Activated CD4-positive, alpha-beta T cell treated with anti-CD3 and anti-CD28 coated beads, Interleukin-2, Interleukin-6, amounts not matched to agents 100 ng/mL and 50 ng/mL, durations not matched to agents 16 hours and 8 hours (primary cell): ENCODE measurements at regions not wholly inside any gene's neighbourhood (a gene's known extent, or its start where the extent isn't known, plus 50 kb on each side); places are given as distances from the start of the nearest gene placed in this dataset.

Experiments
- DNase-seq: peaks from one replicate; pipeline ENCODE4 v3.0.0-alpha.2; 2020

DNA sequence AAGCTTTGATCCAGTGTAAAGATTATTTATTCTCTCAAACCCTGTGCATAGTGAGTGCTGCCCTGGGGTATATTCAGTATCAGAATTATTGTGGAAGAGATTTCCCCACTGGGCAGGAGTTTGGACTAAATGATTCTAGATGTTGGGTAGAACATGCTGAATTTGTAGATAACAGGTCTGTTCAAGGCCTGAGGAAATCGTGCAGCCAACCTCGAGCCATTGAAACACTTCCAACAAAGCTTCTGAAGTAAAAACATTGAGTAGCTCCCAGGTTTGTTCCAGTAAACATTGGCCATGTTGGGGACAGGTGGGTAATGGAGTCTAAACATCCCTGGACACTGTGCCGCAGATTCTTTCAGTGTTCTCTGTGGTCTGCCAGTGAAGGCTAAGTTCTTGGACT is 87.5 kb downstream of the LLPH start:
- no peak for DNase-seq

DNA sequence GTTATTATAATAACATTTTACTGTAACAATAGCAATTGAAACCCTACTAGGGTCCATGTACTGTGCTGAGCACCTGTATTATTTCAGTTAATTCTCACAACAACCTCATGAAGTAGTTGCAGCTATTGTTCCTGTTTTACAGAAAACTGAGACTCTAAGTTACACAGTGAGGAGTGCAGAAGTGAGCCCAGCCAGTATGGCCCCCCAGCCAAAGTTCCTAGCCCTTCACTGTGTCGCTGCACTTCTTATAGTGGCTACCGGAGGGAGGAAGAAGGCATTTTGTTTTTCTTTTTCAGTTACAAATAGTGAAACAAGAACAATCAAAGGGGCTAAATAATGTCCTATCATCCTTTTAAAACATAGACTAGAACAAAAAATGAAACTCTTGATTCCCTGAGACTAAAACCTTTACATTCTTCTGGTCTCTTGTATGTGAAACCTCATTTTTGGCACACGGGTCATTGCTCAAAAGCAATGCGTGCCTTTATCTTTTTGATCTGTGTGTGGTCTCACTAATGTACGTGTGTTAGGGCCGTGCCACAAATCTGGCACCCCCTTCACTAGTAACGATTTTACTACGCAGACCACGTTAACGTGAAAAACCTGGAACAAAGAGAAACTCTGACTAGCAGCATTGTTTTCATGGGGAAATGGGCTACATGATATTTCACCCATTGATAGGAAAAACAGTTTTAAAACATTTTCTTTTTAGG is 88.7 kb downstream of the LLPH start:
- no peak for DNase-seq

DNA sequence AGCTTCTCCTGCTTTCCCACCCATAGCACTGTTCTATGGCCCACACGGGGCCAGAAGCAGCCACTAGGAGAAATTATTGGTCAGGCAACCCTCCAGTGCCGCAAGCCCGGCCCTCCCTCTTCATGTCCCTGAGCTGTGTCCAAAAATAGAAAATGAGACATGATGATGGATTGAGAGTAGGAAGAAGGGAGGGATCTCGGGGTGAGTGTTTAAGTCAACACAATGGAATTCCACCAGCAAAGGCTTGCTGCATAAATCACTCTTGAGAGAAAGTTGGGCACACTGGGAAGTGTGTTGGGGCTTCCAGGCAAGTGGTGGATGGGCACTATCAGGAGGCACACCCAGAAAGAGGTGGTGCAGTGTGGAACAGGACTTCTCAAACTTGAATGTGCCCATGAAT is 94.2 kb downstream of the LLPH start:
- DNase-seq: no peak

DNA sequence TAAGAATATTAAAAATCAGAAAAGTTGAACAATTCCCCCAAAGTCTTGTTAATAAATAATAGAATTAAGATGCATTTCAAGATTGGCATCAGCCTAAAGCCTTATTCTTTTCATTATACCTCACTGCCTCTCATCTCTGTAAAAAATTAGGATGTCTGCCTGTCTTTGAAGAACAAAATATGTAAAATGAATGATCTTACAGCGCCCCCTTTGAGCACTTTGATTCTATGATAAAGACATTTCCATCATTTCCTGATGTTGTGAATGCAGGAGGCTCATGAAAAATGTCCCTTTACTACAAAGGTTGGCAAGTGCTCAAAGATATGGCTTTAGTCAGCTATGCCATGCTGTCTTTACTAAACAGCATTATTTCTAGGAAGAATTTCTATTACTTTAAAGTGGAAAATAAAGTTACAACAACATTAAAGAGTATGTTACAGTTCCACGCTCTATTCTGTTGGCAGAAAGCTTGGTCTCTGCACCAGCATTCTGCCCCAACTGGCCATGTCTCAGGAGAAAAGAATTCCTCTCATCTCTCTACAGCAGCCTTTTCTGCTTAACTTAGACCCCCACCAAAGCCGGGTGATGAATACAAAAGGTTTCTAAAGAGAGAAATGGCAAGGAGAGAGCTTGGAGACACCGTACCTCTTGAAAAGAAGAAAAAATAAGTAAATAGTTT is 95.1 kb downstream of the LLPH start:
- DNase-seq: peak; percentile 1

DNA sequence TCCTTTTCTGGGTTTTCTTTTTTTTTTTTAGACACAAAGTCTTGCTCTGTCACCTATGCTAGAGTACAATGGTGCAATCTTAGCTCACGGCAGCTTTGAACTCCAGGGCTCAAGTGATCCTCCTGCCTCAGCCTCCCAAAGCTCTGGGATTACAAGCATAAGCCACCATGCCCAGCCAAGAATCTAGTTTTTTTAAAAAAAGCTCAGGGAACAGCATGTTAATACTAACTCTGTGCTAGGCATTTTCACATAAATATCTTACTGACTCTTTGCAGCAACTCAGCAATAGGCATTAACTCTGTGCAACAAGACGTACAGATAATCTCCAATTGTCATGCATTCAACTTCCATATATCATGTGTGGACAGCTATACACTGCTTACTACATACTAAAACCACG is 97.4 kb downstream of the LLPH start:
- DNase-seq: no peak

DNA sequence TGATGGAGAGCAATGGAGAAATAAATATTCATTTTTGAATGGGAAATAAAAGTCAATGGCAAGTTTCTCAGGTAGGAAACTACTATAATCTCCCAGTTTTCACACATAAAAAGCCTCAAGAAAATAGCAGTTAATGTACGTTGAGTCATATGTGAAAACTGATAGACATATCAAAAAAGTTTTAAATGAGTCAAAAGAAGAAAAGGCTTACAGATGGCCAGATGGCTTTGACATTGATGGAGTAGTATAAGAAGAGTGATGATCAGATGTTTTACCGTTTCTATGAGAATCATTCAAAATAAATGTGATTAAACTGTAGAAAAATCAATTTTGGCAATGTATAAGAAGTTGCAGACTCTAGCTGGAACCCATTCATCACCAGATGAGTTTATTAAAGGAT is 97.8 kb downstream of the LLPH start:
- DNase-seq: no peak

DNA sequence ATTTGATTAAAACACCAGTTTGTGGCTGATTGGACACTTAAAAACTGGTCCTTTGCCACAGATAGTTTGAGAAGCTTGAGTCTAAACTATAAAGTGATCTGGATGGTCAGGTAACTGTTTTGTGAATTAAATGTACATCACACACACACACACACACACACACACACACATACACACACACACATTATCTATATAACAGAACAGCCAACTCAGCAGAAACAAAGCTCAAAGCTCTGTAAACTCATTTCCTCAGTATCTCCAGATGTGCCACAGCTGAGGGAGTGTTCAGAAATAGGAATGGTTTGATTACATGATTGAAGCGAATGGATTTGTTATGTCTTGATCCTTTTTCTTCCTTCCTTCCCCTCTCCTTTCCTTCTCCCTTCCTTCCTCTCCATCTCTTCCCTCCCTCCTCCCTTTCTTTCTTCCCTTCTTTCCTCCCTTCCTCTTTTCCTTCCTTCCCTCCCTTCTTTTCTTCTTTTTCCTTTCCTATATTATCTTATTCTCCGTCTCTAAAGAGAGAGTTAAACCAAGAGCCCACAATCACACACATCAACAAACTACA is 100.3 kb downstream of the LLPH start:
- DNase-seq: no peak

DNA sequence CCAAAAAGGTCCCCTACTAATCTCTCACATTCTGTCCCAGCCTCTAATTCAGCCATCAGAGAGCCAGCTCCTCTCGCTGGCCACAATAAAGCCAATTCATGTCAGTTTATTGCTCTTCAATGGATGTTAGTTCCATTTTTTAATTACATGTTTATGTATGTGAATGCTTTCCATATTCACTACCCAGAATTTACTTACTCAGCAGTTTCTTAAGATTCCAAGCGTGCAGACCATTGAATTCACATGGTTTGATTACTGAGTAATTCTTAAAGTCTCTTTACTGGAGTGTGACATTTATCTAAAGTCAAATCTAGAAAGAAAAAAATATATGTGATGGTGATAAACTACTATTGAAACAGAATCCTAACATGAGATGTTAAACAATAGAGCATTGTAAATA is 102.2 kb downstream of the LLPH start:
- no peak for DNase-seq

DNA sequence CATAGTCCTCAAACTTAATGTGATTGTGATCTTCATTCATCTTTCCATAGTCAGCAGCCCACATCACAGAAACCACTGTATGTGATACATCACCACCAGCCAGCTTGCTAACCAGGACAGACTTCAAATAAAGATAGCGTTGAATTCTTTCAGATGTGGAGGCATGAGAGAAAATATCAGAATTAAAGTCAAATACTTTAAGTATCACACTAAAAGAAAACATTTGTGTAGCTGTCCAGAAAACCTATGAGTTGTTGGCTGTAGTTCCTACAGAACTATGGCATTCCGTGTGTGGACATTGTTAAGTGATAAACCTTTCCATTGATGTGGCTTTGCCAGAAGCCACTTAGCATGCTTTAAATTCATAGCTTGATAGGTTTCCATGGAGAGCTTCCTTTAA is 105.1 kb downstream of the LLPH start:
- no peak for DNase-seq

DNA sequence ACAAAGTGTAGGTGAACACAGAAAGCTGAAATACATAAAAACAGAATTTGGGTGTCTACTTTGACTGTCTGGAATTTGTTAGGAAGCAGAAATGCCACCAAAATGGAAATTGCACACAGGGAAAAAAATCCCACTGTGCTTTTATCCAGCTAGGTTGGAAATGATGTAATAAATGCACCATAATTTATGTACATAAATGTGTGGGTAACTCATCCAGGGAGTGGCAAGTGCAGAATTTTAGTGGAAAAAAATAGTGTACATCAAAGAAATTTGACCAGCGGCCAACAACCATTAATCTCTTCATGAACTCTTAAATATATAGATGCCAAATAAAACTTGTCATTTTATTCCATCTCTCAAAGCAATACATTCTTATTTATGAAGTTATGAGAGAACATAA is 105.6 kb downstream of the LLPH start:
- no peak for DNase-seq

DNA sequence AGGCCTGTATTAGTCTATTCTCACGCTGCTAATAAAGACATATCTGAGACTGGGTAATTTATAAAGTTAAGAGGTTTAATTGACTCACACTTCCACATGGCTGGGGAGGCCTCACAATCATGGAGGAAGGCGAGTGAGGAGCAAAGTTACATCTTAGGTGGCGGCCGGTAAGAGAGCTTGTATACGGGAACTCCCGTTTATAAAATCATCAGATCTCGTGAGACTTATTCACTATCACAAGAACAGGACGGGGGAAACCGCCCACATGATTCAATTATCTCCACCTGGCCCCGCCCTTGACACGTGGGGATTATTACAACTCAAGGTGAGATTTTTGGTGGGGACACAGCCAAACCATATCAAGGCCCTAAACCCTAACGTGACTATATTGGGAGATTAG is 110.1 kb downstream of the LLPH start:
- DNase-seq: no peak

DNA sequence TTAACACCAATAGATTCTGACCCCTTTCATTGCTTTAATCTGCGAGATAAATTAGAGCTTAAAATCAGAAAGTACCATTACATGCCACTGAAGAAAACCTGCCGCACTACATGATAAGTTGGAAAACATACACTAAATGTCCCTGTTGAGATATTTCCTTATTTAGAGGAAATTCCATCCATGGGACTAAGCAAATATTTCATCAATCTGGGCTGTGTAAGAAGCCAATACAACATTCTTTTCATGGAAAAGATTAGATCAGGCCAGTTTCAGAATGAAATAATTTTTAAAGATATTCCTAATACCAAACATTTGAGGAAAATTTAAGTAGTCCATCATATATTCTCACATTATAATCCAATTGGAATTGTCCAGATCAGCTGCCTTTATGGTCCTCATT is 112.8 kb downstream of the LLPH start:
- no peak for DNase-seq
